Stomach (tissue), 4 donors: ENCODE measurements at regions not wholly inside any gene's neighbourhood (a gene's known extent, or its start where the extent isn't known, plus 50 kb on each side); places are given as distances from the start of the nearest gene placed in this dataset.

ENCODE experiments used
- CTCF ChIP-seq, 7 experiments: fragments of 450-650 bp in 4 of 7; fragments of 200-600 bp in 3 of 7; sonication (generic) in 3 of 7; IDR thresholded peaks; one replicate each; pipeline ENCODE4 v1.5.1; 2016 to 2019; ENCODE audit warnings: antibody characterized with exemption in 7 of 7, control low read depth in 2 of 7, mild to moderate bottlenecking in 1 of 7
- POLR2A ChIP-seq, 4 donors: fragments of 450-650 bp; IDR thresholded peaks; one replicate each; pipeline ENCODE4 v1.6.1; 2016; ENCODE audit warnings: antibody characterized with exemption in 4 of 4, control low read depth in 2 of 4, mild to moderate bottlenecking in 1 of 4, moderate library complexity in 1 of 4

- TF ChIP-seq POLR2A (IDR thresholded peaks at IDR 0.05) (no peak), CTCF (IDR thresholded peaks at IDR 0.05) (no peak)
These were observed 126.4 kb upstream of the MAFB start for GRCh38 chr20:40815156-40816038.
